Hippocampal formation (tissue), 2 donors: ENCODE measurements at regions not wholly inside any gene's neighbourhood (a gene's known extent, or its start where the extent isn't known, plus 50 kb on each side); places are given as distances from the start of the nearest gene placed in this dataset.

Experiments
- DNase-seq, 2 donors: peaks; one replicate each; lab custom pipeline; 2025; lab: John Stamatoyannopoulos, UW

- DNase-seq: no peak
These were observed 1523.0 kb downstream of the KCNT2 start for GRCh38 chr1:195085196-195085595.

- DNase-seq: no peak
These were observed 1526.1 kb downstream of the KCNT2 start for GRCh38 chr1:195082183-195082582.

- no peak for DNase-seq
These were observed 1531.6 kb downstream of the KCNT2 start for GRCh38 chr1:195076682-195077081.

GRCh38 chr1:195075973-195076372 is 1532.3 kb downstream of the KCNT2 start:
- DNase-seq: no peak

- DNase-seq: no peak
These were observed 1536.8 kb downstream of the KCNT2 start for GRCh38 chr1:195071461-195071860.

- no peak for DNase-seq
These were observed 1542.8 kb downstream of the KCNT2 start for GRCh38 chr1:195065437-195065836.

GRCh38 chr1:195064358-195064757 is 1543.9 kb downstream of the KCNT2 start:
- no peak for DNase-seq

- DNase-seq: no peak
These were observed 1554.0 kb downstream of the KCNT2 start for GRCh38 chr1:195054217-195054687.

- DNase-seq: no peak
These were observed 1554.8 kb downstream of the KCNT2 start for GRCh38 chr1:195053478-195053877.

- DNase-seq: no peak
These were observed 1560.5 kb downstream of the KCNT2 start for GRCh38 chr1:195047772-195048171.

GRCh38 chr1:195045072-195045471 is 1563.2 kb downstream of the KCNT2 start:
- no peak for DNase-seq

GRCh38 chr1:195030793-195031192 is 1577.4 kb downstream of the KCNT2 start:
- DNase-seq: no peak

GRCh38 chr1:195026792-195027191 is 1581.4 kb downstream of the KCNT2 start:
- no peak for DNase-seq

- DNase-seq: no peak
These were observed 1588.9 kb downstream of the KCNT2 start for GRCh38 chr1:195019385-195019784.

GRCh38 chr1:195012995-195013394 is 1595.2 kb downstream of the KCNT2 start:
- DNase-seq: no peak

- no peak for DNase-seq
These were observed 1602.9 kb downstream of the KCNT2 start for GRCh38 chr1:195005338-195005737.

- no peak for DNase-seq
These were observed 1617.8 kb downstream of the KCNT2 start for GRCh38 chr1:194990483-194990882.

- DNase-seq: no peak
These were observed 1632.3 kb downstream of the KCNT2 start for GRCh38 chr1:194975913-194976312.

GRCh38 chr1:194968916-194969315 is 1639.3 kb downstream of the KCNT2 start:
- no peak for DNase-seq

- DNase-seq: no peak
These were observed 1648.4 kb downstream of the KCNT2 start for GRCh38 chr1:194959795-194960194.

- DNase-seq: no peak
These were observed 1656.1 kb downstream of the KCNT2 start for GRCh38 chr1:194952171-194952570.

- DNase-seq: no peak
These were observed 1657.7 kb downstream of the KCNT2 start for GRCh38 chr1:194950584-194950983.

GRCh38 chr1:194940336-194941030 is 1667.8 kb downstream of the KCNT2 start:
- DNase-seq: no peak

GRCh38 chr1:194935864-194936263 is 1672.4 kb downstream of the KCNT2 start:
- no peak for DNase-seq
